K562 (cell line): ENCODE measurements at regions not wholly inside any gene's neighbourhood (a gene's known extent, or its start where the extent isn't known, plus 50 kb on each side); places are given as distances from the start of the nearest gene placed in this dataset.

Source experiments
- ATAC-seq: fragments of 200-7000 bp; cut with Tn5 transposase; 3 replicates; pipeline ENCODE4 v1.9.1; 2020; ENCODE audit warnings: moderate library complexity
- BruUV-seq: library from RNA; stranded (reverse); fragments of 400-500 nt; replicated peaks from 2 replicates; lab custom pipeline; 2021; lab: Mats Ljungman, UMichigan
- CTCF ChIA-PET: fragments of 300-600 bp; formaldehyde crosslinking; extraction: SDS; loops from one replicate; lab custom pipeline; 2021; ENCODE audit warnings: low intra/inter-chr PET ratio; lab: Yijun Ruan, JAX
- POLR2A ChIA-PET: fragments of 300-600, 350-650 bp; sonication (Branson Sonifier 250); formaldehyde crosslinking; extraction: SDS; loops from one replicate; lab custom pipeline; 2021; ENCODE audit warnings: antibody characterized with exemption, inconsistent platforms; lab: Yijun Ruan, JAX
- DNase-seq, 4 experiments: peaks; one replicate each; pipeline versions ENCODE4 v3.0.0 to v3.0.0-alpha.2; 2011 to 2018; ENCODE audit warnings: low spot score in 3 of 4, mixed read lengths in 3 of 4; ENCODE audit errors: extremely low read depth in 1 of 4
- FAIRE-seq: peaks from 2 replicates; lab custom pipeline; 2011; peaks lifted over from hg19 to GRCh38; lab: Jason Lieb, UNC
- H2AFZ ChIP-seq: 2 replicates; pipeline ENCODE4 v1.6.0; 2011; ENCODE audit warnings: low read depth, low read length, control low read depth, inconsistent platforms
- H3K27ac ChIP-seq: fragments of 200-600 bp; 3 replicates; pipeline ENCODE4 v1.8.0; 2011; ENCODE audit warnings: low read depth, mild to moderate bottlenecking, control low read depth, inconsistent platforms, low read length, moderate library complexity, mixed read lengths; ENCODE audit errors: extremely low read depth
- H3K27me3 ChIP-seq, 2 experiments: fragments of 300-600 bp in 1 of 2; 2 replicates in 1 of 2; 3 replicates in 1 of 2; pipeline versions ENCODE4 v1.6.0 to v1.8.0; 2011; ENCODE audit warnings: inconsistent platforms in 2 of 2, low read length in 2 of 2, mild to moderate bottlenecking in 1 of 2, mixed read lengths in 1 of 2, moderate library complexity in 1 of 2; ENCODE audit not compliant: control insufficient read depth in 2 of 2, insufficient read depth in 2 of 2
- H3K36me3 ChIP-seq: fragments of 300-600 bp; 3 replicates; pipeline ENCODE4 v1.8.0; 2011; ENCODE audit warnings: mild to moderate bottlenecking, low read length, inconsistent platforms; ENCODE audit not compliant: control insufficient read depth, insufficient read depth
- H3K4me1 ChIP-seq, 2 experiments: fragments of 200-600 bp in 1 of 2; replicated peaks in 1 of 2; 2 replicates in 1 of 2; 3 replicates in 1 of 2; pipeline versions ENCODE4 v1.5.1 to v1.8.0; 2011; ENCODE audit warnings: inconsistent platforms in 2 of 2, low read length in 2 of 2, mild to moderate bottlenecking in 1 of 2, mixed read lengths in 1 of 2, moderate library complexity in 1 of 2; ENCODE audit not compliant: control insufficient read depth in 2 of 2, insufficient read depth in 2 of 2
- H3K4me2 ChIP-seq: 2 replicates; pipeline ENCODE4 v1.6.1; 2011; ENCODE audit warnings: low read length, control low read depth, inconsistent platforms, mixed read lengths; ENCODE audit not compliant: insufficient read depth
- H3K4me3 ChIP-seq: fragments of 200-600 bp; sonication (generic), shearing (Covaris generic); 2 replicates; pipeline ENCODE4 v1.5.1; 2016; ENCODE audit warnings: control low read depth, inconsistent platforms
- H3K79me2 ChIP-seq: fragments of 200-600 bp; 3 replicates; pipeline ENCODE4 v1.8.0; 2011; ENCODE audit warnings: low read length, inconsistent platforms; ENCODE audit not compliant: control insufficient read depth, insufficient read depth
- H3K9ac ChIP-seq, 2 experiments: 2 replicates each; pipeline versions ENCODE4 v1.6.0 to v1.6.1; 2011; ENCODE audit warnings: low read depth in 2 of 2, low read length in 2 of 2, control low read depth in 1 of 2, inconsistent platforms in 1 of 2, mild to moderate bottlenecking in 1 of 2, mixed read lengths in 1 of 2; ENCODE audit not compliant: insufficient read depth in 1 of 2
- H3K9me1 ChIP-seq: one replicate; pipeline ENCODE4 v1.6.0; 2011; ENCODE audit warnings: inconsistent platforms, mild to moderate bottlenecking, low read length, moderate library complexity; ENCODE audit not compliant: control insufficient read depth, insufficient read depth
- H3K9me3 ChIP-seq: replicated peaks from 2 replicates; pipeline ENCODE4 v1.5.1; 2011; ENCODE audit warnings: low read depth, low read length, inconsistent platforms; ENCODE audit not compliant: control insufficient read depth, insufficient read depth
- H4K20me1 ChIP-seq: replicated peaks from 2 replicates; pipeline ENCODE4 v1.6.1; 2011; ENCODE audit warnings: low read length, inconsistent platforms, mixed read lengths; ENCODE audit not compliant: control insufficient read depth, insufficient read depth
- ERF ChIP-seq: fragments of 450-650 bp; formaldehyde crosslinking; IDR thresholded peaks from 2 replicates; pipeline ENCODE4 v1.4.0; 2020; ENCODE audit warnings: mild to moderate bottlenecking, mixed read lengths
- EZH2 ChIP-seq: IDR thresholded peaks from 2 replicates; pipeline ENCODE4 v1.6.1; 2012; ENCODE audit warnings: low read depth, mild to moderate bottlenecking, inconsistent platforms, low read length, borderline replicate concordance
- FOXJ2 ChIP-seq: fragments of 200-800 bp; sonication (Bioruptor generic); IDR thresholded peaks from 2 replicates; pipeline ENCODE4 v1.6.1; 2016; ENCODE audit warnings: missing genetic modification characterization, missing compliant biosample characterization
- FOXJ3 ChIP-seq: sonication (generic); formaldehyde crosslinking; IDR thresholded peaks from 2 replicates; pipeline ENCODE4 v1.4.0; 2020; ENCODE audit warnings: mild to moderate bottlenecking, missing genetic modification reagents
- GATAD2B ChIP-seq: fragments of 450-650 bp; IDR thresholded peaks from 2 replicates; pipeline ENCODE4 v1.6.1; 2017; ENCODE audit warnings: mild to moderate bottlenecking, borderline replicate concordance
- KDM1A ChIP-seq, 2 experiments: fragments of 450-650 bp; IDR thresholded peaks; 2 replicates each; pipeline ENCODE4 v1.6.1; 2016; ENCODE audit warnings: mild to moderate bottlenecking in 2 of 2
- PHB2 ChIP-seq: fragments of 450-650 bp; IDR thresholded peaks from 2 replicates; pipeline ENCODE4 v1.6.1; 2017; ENCODE audit warnings: low read depth
- POLR2A ChIP-seq: fragments of 450-650 bp; conservative IDR thresholded peaks from 2 replicates; pipeline ENCODE4 v1.6.1; 2016
- SUPT5H ChIP-seq: fragments of 450-650 bp; IDR thresholded peaks from 2 replicates; pipeline ENCODE4 v1.6.1; 2016
- U2AF2 ChIP-seq: fragments of 200-400 bp; formaldehyde crosslinking; optimal IDR thresholded peaks from 2 replicates; pipeline ENCODE3; 2017; ENCODE audit warnings: low read depth, mild to moderate bottlenecking, low read length
- ZBTB8A ChIP-seq: fragments of 450-650 bp; IDR thresholded peaks from 2 replicates; pipeline ENCODE4 v1.6.1; 2018; ENCODE audit warnings: mild to moderate bottlenecking, moderate library complexity; ENCODE audit not compliant: partially characterized antibody
- ZFP1 ChIP-seq: fragments of 450-650 bp; formaldehyde crosslinking; IDR thresholded peaks from 2 replicates; pipeline ENCODE4 v1.4.0; 2020; ENCODE audit warnings: mild to moderate bottlenecking, mixed read lengths
- ZFX ChIP-seq: sonication (generic); formaldehyde crosslinking; IDR thresholded peaks from 2 replicates; pipeline ENCODE4 v1.8.0; 2022; ENCODE audit warnings: mild to moderate bottlenecking, missing genetic modification reagents, moderate library complexity
- ZNF133 ChIP-seq: fragments of 250-450 bp; sonication (Bioruptor Pico); IDR thresholded peaks from 2 replicates; pipeline ENCODE4 v1.4.0; 2020; ENCODE audit warnings: mild to moderate bottlenecking
- ZNF311 ChIP-seq: fragments of 250-450 bp; sonication (Bioruptor Pico); IDR thresholded peaks from 2 replicates; pipeline ENCODE4 v1.4.0; 2020; ENCODE audit warnings: mild to moderate bottlenecking, moderate library complexity
- WGBS: fragments of 100-300 bp; shearing (Covaris generic); methylation state at CpG from one replicate; pipeline ENCODE4 v1.1.6; 2016; ENCODE audit warnings: low coverage, mixed read lengths; ENCODE audit not compliant: insufficient coverage; ENCODE audit errors: missing lambda C conversion rate; 5-methylcytosine and 5-hydroxymethylcytosine counted together
- in situ Hi-C: fragments of 300-500 bp; cut with MboI; formaldehyde crosslinking; loops from 4 replicates; pipeline ENCODE4 v1.15.0; 2018; ENCODE audit warnings: inconsistent platforms, mixed read lengths
- intact Hi-C: fragments of 100-400 bp; cut with micrococcal nuclease; formaldehyde crosslinking; loops from 2 replicates; pipeline ENCODE4 v1.14.2; 2022
- TF ChIP-seq, protein P1 (sequence below): fragments of 250-450 bp; sonication (Bioruptor Pico); IDR thresholded peaks from 2 replicates; pipeline ENCODE4 v1.9.0; 2021; ENCODE audit warnings: mild to moderate bottlenecking, inconsistent platforms
- TF ChIP-seq, protein P2 (sequence below), 2 experiments: fragments of 450-650 bp; conservative IDR thresholded peaks; 2 replicates each; pipeline ENCODE4 v1.6.1; 2017; ENCODE audit warnings: mild to moderate bottlenecking in 2 of 2, moderate library complexity in 2 of 2
- TF ChIP-seq, protein P3 (sequence below): sonication (generic); formaldehyde crosslinking; IDR thresholded peaks from 2 replicates; pipeline ENCODE4 v1.8.0; 2022; ENCODE audit warnings: missing genetic modification reagents, mild to moderate bottlenecking, borderline replicate concordance
- TF ChIP-seq, protein P4 (sequence below): sonication (generic); formaldehyde crosslinking; IDR thresholded peaks from 2 replicates; pipeline ENCODE4 v1.8.0; 2022; ENCODE audit warnings: missing genetic modification reagents, mild to moderate bottlenecking, borderline replicate concordance

DNA sequence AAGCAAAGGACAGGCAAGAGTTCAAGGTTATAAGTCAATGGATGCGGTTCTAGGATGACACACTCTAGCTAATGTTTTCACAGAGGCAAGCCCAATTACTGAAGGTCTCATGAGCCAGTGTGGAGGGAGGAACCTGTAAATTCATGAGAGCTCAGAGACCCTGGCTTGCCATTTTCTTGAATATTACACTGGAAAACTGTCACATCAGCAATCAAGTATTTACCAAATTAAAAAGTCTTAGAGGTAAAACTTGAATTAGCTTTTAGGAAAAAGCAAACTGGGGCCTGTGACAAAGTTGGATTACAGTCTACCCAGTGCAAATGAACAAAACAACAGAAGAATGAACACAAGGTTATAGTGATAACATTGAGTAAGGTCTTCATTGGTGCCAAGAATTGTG, 636.9 kb upstream of the TLE4 start:
- no peak for FAIRE-seq
- TF ChIP-seq ZNF133 (CRISPR knock-in tag): no peak
- no peak for TF ChIP-seq POLR2A
- TF ChIP-seq, protein P1, sequence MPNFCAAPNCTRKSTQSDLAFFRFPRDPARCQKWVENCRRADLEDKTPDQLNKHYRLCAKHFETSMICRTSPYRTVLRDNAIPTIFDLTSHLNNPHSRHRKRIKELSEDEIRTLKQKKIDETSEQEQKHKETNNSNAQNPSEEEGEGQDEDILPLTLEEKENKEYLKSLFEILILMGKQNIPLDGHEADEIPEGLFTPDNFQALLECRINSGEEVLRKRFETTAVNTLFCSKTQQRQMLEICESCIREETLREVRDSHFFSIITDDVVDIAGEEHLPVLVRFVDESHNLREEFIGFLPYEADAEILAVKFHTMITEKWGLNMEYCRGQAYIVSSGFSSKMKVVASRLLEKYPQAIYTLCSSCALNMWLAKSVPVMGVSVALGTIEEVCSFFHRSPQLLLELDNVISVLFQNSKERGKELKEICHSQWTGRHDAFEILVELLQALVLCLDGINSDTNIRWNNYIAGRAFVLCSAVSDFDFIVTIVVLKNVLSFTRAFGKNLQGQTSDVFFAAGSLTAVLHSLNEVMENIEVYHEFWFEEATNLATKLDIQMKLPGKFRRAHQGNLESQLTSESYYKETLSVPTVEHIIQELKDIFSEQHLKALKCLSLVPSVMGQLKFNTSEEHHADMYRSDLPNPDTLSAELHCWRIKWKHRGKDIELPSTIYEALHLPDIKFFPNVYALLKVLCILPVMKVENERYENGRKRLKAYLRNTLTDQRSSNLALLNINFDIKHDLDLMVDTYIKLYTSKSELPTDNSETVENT (CRISPR knock-in tag): no peak
- TF ChIP-seq FOXJ3 (CRISPR knock-in tag): no peak
- TF ChIP-seq EZH2: no peak
- TF ChIP-seq U2AF2: no peak
- no peak for TF ChIP-seq GATAD2B
- TF ChIP-seq ZNF311 (CRISPR knock-in tag): no peak
- TF ChIP-seq, protein P2, sequence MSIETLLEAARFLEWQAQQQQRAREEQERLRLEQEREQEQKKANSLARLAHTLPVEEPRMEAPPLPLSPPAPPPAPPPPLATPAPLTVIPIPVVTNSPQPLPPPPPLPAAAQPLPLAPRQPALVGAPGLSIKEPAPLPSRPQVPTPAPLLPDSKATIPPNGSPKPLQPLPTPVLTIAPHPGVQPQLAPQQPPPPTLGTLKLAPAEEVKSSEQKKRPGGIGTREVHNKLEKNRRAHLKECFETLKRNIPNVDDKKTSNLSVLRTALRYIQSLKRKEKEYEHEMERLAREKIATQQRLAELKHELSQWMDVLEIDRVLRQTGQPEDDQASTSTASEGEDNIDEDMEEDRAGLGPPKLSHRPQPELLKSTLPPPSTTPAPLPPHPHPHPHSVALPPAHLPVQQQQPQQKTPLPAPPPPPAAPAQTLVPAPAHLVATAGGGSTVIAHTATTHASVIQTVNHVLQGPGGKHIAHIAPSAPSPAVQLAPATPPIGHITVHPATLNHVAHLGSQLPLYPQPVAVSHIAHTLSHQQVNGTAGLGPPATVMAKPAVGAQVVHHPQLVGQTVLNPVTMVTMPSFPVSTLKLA (conservative IDR thresholded peaks at IDR 0.05): no peak
- TF ChIP-seq KDM1A (IDR thresholded peaks at IDR 0.05): no peak
- TF ChIP-seq ZFX: no peak
- no peak for TF ChIP-seq PHB2
- TF ChIP-seq SUPT5H: no peak
- TF ChIP-seq, protein P3, sequence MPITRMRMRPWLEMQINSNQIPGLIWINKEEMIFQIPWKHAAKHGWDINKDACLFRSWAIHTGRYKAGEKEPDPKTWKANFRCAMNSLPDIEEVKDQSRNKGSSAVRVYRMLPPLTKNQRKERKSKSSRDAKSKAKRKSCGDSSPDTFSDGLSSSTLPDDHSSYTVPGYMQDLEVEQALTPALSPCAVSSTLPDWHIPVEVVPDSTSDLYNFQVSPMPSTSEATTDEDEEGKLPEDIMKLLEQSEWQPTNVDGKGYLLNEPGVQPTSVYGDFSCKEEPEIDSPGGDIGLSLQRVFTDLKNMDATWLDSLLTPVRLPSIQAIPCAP: no peak
- no peak for TF ChIP-seq ERF (CRISPR knock-in tag)
- no peak for TF ChIP-seq ZBTB8A
- TF ChIP-seq, protein P4, sequence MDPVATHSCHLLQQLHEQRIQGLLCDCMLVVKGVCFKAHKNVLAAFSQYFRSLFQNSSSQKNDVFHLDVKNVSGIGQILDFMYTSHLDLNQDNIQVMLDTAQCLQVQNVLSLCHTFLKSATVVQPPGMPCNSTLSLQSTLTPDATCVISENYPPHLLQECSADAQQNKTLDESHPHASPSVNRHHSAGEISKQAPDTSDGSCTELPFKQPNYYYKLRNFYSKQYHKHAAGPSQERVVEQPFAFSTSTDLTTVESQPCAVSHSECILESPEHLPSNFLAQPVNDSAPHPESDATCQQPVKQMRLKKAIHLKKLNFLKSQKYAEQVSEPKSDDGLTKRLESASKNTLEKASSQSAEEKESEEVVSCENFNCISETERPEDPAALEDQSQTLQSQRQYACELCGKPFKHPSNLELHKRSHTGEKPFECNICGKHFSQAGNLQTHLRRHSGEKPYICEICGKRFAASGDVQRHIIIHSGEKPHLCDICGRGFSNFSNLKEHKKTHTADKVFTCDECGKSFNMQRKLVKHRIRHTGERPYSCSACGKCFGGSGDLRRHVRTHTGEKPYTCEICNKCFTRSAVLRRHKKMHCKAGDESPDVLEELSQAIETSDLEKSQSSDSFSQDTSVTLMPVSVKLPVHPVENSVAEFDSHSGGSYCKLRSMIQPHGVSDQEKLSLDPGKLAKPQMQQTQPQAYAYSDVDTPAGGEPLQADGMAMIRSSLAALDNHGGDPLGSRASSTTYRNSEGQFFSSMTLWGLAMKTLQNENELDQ (CRISPR knock-in tag): no peak
- TF ChIP-seq ZFP1 (CRISPR knock-in tag): no peak
- no peak for TF ChIP-seq FOXJ2 (tag)

More for the DNA sequence above, 636.9 kb upstream of the TLE4 start:
- H3K4me3 ChIP-seq: no peak overlapping the region
- DNase-seq (no peak), ATAC-seq (no peak)
- H3K4me1 ChIP-seq: no peaks in the 10 kb centered on the region
- H2AFZ ChIP-seq: no peak overlapping the region
- no peak overlapping the region for H3K9ac ChIP-seq
- POLR2A ChIA-PET: no interaction called here
- 0% methylated on average over 1 of the region's 1 CpG for WGBS
- no peak overlapping the region for H3K27ac ChIP-seq
- no peak overlapping the region for H3K4me2 ChIP-seq
- H3K9me1 ChIP-seq: no peaks in the 10 kb centered on the region
- H3K36me3 ChIP-seq: no peaks in the 10 kb centered on the region
- no peaks in the 10 kb centered on the region for H4K20me1 ChIP-seq
- BruUV-seq: no TSS peak
- no peaks in the 10 kb centered on the region for H3K27me3 ChIP-seq
- in situ Hi-C loops: no loop called here
- H3K9me3 ChIP-seq: no peaks in the 10 kb centered on the region
- CTCF ChIA-PET: no interaction called here
- H3K79me2 ChIP-seq: no peaks in the 10 kb centered on the region
- intact Hi-C loops: no loop called here
